GM18507 (cell line): ENCODE measurements at regions not wholly inside any gene's neighbourhood (a gene's known extent, or its start where the extent isn't known, plus 50 kb on each side); places are given as distances from the start of the nearest gene placed in this dataset.
"Not testable (repeated sequence)": the region's sequence is repeated elsewhere in the genome, so short reads cannot be mapped to it uniquely, and the experiment has no call there.

ENCODE experiments used
- DNase-seq: peaks from one replicate; pipeline ENCODE4 v3.0.0; 2011; ENCODE audit warnings: low read depth; ENCODE audit not compliant: insufficient read length; ENCODE audit errors: extremely low spot score
- FAIRE-seq: peaks from 2 replicates; lab custom pipeline; 2011; peaks lifted over from hg19 to GRCh38; lab: Jason Lieb, UNC

DNA sequence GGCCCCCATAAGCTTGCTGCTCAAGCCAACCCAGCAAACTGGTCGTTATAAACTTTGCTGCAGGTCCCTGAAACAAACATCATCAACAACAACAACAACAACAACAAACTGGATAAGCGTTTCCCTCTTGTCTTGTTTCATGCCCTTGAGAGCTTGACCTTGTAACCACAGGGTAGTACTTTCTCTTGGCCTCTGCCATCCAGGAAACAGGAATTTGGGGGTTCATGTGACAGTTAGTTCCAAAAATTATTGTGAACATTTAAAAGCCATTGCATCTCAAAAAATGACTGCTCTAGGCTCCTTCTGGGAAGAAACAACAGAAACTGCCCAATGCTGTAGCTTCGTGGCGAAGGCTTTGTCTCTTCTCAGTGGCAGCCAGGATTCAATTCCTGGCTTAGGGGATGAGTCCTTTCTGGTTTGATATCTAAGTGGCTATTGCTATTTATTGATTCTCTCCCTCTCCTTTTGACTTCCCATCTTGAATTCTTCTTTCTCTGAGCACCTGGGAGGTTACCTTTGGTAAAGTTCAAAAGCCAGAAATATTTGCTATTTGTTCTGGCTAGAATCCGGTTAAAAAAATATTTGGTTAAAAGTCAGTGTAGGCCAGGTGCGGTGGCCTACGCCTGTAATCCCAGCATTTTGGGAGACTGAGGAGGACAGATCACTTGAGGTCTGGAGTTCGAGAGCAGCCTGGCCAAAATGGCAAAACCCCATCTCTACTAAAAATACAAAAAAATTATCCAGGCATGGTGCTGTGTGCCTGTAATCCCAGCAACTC is 52.0 kb upstream of the CPM start:
- FAIRE-seq (no peak), DNase-seq (no peak)

DNA sequence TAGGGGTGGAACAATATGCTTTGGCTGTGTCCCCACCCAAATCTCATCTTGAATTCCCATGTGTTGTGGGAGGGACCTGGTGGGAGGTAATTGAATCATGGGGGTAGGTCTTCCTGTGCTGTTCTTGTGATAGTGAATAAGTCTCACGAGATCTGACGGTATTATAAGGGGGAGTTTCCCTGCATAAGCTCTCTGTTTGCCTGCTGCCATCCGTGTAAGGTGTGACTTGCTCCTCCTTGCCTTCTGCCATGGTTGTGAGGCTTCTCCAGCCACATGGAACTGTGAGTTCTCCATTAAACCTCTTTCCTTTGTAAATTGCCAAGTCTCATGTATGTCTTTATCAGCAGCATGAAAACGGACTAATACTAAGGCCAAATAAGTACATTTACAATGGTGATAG is 64.6 kb upstream of the CPM start:
- not testable (repeated sequence) for DNase-seq, FAIRE-seq

DNA sequence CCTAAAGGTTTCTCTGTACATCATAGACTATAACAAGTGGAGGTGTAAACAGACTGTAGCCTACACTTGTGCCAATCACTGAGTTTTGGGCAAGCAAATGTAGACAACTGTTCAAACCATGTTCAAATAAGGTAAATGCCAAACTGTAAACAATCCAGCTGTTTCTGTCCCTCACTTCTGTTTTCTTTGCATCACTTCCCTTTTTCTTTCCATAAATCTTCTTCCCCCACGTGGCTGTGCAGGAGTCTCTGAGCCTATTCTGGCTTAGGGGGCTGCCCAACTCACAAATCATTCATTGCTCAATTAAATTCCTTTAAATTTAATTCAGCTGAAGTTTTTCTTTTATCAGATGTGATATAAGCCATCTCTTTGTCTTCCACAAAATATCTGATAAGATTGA is 65.1 kb upstream of the CPM start:
- no peak for DNase-seq
- no peak for FAIRE-seq

DNA sequence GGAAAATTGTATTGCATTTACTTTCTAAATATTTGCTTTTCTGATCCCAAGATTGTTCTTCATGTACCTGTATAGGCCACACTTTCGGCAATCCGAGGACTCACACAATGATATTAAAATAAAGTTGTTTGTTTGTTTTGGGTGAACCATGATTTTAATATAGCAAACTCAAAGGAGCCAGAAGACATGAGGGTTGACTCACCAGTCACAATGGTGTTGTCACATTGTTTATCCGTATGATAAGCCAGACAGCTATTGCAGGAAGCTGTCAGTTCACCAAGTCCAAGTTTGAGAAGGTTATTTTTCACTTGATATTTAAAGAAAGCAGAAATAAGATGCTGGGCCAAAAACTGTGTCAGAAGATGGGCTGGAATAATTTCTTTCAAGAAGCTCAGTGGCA is 67.1 kb upstream of the CPM start:
- DNase-seq = no peak
- no peak for FAIRE-seq

DNA sequence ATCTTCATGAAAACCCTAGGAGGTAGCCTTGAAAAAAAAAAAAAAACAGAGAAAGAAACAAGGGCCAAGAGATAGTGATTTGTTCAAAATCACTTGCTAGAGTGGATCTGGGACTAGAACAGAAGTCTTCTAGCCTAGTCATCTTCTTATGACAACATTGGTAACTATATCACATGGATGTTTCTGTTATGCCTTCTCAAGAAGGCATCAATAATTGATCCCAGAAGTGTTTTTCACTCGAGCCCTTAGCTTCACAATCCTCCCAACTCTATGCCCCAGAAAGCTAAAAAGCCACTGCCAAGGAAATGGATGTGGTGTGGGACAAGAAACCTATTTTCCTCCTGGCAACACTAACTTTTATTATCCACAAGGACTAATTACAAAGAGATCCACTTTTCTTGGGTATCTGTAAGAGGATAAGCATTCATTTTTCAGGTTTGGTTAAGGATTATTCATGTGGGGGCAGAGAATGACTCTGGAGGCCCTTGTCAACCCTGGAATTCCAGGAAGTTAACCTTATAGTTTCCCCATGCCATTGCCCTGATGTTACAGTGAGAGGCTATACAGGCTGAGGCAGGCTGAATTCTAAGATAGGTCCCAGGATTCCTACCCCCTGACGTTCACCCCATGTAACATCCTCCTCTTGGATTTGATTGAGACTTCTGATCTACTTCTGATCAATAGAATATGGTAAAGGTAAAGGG is 67.7 kb upstream of the CPM start:
- DNase-seq (no peak), FAIRE-seq (no peak)

DNA sequence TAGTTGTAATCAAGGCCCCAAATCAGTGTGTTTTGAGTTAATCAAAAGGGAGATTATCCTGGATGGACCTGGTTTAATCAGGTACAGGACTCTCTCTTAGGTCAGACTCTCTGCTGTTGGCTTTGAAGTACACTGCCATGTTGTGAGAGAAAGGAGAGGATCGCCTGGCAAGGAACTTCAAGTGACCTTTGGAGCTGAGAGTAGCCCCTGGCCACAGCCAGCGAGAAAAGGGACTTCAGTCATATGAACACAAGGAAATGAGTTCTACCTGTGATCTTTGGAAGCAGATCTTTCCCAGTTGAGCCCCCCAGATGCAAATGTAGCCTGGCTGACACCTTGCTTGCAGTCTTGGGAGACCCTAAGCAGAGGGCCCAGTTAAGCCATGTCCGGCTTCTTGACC is 68.3 kb upstream of the CPM start:
- FAIRE-seq = no peak

DNA sequence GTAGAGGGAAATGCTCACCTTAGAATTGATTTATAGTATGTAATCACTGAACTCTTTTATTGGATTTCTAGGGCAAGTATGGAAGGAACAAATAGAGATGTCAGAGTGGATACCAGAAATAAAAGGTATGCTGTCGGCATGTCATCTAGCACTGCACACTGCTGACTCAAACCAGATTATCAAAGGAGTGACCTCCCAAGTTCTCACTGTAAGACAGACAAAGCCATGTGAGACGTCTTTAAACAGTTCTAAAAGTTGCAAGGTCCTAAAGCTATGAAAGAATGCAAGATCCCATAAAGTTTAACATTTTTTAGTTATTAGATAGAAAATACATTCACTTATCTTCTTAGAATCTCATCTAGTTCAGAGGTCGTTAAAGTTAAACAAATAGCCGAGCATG is 70.0 kb upstream of the CPM start:
- FAIRE-seq = no peak
- DNase-seq = no peak

More for the DNA sequence above, 68.3 kb upstream of the CPM start:
- DNase-seq = no peak

DNA sequence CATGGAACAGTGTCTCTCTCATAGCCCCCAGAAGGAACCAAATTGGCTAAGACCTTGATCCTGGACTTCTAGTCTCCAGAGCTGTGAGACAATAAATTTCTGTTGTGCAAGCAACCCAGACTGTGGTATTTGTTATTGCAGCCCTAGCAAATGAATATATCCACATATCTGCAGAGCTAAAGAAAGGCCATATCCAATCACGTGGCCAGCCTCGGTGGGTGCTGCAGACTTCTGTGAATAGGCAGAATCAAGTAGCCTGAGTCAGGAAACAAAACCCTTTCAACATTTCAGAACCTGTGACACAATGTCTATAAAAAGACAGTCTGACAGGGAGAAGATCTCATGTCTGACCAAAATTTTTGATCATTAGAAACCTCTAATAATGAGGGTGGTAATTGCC is 71.0 kb upstream of the CPM start:
- FAIRE-seq = no peak
- no peak for DNase-seq

DNA sequence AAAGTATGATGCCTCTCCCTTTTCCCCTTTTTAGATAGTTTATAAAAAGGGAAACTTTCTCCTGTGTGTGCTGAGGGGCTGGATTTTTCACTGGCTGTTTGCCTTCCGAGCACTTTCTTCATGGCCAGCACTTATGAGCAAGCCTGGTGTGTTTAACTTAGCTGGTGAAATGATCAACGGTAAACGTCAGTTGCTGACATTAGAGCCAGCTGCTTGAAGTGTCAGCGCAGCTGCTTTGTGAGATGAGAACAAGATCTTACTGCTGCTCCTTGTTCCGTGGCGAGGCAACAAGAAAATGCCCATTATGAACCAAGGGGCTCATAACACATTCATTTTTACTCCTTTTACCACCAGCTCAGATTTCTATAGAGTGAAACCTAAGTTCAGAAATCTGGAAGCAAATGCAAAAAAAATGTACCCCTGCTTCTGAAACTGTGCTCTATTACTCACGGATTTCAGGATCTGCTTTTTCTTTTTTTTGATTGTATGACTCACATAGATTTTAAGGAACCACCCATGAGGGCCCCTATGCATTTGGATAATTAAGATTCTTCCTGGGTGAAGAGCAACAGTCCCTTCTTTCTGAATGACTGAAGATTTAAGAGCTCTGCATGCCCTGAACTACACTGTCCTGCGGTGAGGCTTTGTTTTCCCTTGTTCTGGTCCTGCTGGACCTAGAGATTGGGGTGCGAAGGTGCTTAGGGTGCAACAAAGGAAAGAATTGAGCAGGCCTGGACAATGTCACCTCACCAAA is 74.3 kb upstream of the CPM start:
- no peak for DNase-seq
- no peak for FAIRE-seq

DNA sequence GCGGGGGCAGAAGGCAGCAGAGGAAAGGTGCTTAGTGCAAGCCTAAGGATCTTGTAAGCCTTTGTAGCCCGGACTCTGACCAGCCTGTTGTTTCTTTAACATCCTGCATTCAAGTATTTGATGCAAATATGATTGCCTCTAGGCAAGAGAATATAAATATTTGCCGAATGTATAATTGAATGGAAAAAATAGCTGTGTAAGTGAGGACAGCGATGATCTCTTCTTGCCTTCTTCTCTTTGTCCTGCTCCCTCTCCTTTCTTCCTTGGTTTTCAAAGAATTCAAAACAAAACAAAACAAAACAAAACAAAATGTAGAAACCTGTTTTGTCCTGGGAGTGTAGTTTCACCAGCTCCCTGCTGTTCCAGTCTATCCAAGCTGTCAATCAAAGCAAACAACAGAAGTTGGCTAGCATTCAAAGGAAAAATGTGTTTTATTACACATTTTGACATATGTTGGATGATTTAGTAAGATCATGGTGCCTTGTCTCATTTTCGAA is 74.9 kb upstream of the CPM start:
- no peak for DNase-seq
- FAIRE-seq = no peak

DNA sequence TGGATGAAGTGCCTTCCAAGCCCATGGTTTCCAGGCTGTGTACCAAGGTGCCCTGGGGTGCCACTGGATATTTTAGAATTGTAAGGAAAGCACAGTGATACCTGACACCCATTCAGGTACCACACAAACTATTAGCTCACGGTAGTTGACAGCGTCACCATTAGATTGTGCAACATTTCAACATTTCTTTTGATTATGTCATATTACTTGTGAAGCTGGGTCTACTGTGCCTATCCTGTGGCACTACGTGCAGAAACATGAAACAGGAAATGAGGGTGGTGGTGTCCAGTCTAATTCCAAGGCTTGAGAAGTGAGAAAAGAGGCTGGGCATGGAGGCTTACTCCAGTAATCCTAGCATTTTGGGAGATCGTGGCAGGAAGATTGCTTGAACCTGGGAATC is 75.5 kb upstream of the CPM start:
- FAIRE-seq (no peak), DNase-seq (no peak)

DNA sequence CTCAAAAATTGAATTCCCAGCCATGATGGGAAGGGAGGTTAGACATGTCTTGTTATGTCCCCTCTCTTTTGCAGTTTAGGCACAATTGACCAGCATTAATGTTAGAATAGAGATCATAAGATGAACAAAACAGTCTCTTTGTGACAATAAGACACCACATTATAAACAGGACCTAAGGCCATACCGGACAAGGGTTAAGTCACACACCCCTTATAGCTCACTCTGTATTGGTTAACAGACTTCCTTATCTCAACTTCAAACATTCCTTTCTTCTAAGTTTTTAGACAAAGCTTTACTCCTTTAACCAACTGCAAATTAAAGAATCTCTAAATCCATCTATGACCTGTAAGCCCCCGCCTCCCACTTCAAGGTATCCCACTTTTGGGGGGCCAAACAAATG is 81.1 kb upstream of the CPM start:
- FAIRE-seq (no peak), DNase-seq (no peak)

DNA sequence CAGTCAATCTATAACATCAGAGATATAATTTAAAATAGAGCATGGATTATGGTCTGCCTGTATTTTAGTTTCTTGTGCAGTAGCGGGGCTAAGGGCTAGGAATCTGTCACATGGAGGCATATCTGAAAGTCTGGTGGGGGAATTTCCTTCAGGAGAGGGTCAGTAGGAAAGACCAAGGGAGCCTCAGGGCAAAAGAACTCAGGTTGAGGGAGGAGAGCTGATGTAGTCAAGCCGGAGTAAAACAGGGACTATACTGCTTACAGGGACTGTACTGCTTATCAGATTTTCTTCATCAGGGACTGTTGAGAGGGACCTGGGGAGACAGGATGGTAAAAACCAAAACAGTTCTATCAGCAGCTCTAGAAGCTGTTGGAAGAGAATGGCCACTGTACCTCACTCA is 82.0 kb upstream of the CPM start:
- FAIRE-seq = no peak
- DNase-seq = no peak

DNA sequence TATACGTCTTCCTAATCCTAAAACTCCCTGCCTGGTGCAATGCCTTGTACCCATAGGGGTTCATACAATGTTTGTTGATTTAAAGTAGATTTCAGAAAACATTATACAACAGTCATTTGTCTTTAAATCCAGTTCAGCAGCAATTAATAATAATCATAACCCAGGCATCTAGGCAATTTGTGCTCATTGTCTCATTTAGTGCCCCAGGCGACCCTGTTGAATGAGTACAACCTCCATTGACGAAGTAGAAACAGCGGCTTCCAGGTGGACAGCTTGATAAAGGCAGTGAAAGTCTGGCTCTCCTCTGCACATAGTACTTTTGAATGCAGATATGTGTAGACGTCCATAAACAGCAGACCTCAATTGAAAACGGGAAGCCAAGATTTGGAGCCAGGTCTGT is 82.9 kb upstream of the CPM start:
- DNase-seq (no peak), FAIRE-seq (no peak)

DNA sequence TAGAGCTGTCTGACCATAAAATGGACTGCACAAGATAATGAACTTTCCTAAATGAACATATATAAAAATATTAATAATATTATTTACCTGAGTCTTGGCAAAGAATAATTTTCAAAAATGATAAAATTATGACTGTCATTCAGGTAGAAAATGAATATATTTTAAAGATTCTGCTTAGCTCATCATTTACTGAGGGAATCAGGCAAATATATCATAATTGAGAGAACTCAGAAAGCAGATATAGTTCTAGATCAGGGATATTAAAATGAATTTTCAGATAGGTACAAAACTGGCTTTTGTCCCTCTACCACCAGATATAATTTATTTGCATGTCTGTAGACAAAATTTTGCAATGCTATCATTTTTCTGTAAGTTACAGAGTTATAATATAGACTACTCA is 86.1 kb upstream of the CPM start:
- no peak for FAIRE-seq
- DNase-seq = no peak

DNA sequence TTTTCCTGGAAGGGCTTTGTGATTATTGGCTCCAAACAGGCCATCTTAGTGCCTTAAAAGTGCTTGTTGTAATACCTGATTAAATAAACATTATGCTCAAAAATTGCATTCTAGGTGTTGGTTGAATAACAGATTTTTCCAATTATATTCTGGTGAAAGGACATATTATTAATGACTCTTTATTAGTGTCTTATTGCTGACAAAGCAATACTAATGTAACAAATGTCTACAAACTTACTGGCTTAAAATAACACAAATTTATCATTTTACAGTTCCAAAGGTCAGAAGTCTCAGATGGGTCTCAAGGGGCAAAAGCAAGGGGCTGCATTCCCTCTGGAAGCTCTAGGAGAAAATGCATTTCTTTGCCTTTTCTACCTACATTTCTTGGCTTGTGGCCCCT is 86.9 kb upstream of the CPM start:
- FAIRE-seq = no peak
- no peak for DNase-seq

DNA sequence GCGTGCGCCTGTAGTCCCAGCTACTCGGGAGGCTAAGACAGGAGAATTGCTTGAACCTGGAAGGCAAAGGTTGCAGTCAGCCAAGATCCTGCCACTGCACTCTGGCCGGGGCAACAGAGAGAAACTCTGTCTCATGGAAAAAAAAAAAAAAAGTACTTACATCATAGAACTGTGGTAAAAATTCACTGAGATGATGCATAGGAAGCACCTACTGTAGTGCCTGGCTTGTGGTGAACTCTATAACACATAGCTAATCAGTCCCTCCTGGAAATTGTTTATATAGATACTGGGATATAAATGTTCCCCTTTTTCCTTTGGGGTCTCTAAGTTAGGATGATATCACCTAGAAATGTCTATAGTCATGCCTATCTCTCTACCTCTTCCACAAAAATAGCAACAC is 89.7 kb upstream of the CPM start:
- DNase-seq (no peak), FAIRE-seq (no peak)

DNA sequence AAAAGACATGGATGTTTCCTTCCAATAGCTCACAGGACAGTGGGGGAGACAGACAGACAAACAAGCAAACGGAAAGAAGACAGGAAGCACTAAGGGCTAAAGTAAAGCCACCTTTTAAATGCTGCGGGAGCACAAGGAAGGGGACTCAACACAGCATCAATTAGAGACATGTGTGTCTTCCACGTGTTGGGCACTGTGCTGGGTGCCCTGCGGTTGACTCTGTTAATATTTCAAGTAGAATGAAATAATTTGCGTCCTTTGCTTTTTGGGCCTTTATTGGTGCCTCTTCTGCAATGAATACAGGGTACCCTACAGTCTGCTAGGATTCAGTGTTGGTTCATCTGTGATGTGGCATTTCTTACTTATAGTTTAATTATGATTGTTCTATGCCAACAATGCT is 90.9 kb upstream of the CPM start:
- FAIRE-seq = no peak
- DNase-seq = no peak

DNA sequence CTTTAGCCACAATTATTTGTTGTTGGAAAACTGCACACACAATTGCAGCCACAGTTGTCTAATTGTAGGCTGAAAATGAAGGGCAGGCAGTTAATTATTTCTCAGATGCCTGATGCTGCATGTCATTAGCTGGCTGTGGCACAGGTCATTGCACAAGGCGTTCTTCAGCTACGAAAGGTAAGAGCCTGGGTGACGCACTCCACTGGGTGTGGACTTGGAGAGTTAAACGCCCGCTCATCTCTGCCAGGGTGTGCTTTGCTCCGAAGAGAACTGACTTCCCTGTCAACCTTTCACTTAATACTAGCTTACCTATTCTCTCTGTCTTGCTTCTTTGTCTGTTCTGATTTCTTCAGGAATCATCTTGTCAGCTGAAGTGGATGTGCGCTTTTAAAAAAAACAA is 91.4 kb upstream of the CPM start:
- FAIRE-seq (no peak), DNase-seq (no peak)

DNA sequence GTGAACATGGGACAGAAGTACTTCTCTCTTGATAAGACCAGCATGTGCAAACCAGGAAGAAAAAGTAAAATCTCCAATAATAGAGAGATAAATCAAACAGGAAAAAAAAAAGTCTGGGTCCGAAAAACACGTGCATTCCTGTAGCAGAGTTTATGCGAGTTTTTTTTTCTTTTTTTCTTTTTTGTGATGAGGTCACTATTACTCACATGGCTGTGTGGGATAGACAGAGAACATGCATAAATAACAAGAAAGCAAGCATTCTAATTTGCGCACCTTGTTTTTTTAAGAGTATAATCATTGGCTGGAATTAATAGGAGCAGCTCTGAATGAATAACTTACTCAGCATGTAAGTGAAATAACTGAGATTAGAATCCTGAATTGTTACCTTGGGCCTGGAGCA is 91.9 kb upstream of the CPM start:
- FAIRE-seq (no peak), DNase-seq (no peak)

DNA sequence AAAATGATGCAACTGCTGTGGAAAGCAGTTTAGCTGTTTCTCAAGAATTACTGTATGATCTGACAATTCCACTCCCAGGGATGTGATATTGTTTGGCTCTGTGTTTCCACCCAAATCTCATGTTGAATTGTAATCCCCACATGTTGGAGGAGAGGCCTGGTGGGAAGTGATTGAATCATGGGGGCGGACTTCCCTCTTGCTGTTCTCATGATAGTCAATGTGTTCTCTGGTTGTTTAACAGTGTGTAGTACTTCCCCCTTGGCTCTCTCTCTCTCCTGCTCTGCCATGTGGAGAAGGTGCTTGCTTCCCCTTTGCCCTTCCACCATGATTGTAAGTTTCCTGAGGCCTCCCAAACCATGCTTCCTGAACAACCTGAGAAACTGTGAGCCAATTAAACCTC is 93.4 kb upstream of the CPM start:
- FAIRE-seq = no peak
- no peak for DNase-seq
